ENCODE measurements at regions not wholly inside any gene's neighbourhood (a gene's known extent, or its start where the extent isn't known, plus 50 kb on each side); places are given as distances from the start of the nearest gene placed in this dataset.

DNA sequence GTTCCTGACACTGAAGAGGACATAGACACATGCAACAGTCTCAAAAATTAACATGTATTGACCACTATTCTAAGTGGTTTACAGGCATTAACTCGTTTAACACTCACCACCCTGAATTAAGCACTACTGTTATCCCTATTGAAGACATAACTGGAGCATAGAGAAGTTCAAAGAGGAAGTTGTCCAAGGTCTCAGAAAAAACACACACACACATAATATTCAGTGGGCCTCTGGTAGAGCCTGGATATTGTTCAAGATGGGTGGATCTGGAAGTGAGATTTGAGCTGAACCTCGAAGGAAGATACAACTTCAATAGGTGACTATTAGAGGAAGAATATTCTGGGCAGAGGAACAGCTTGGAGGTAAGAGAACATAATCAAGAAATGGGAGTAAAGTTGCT is 334.9 kb downstream of the HNRNPD start:
- TF ChIP-seq, protein P1, sequence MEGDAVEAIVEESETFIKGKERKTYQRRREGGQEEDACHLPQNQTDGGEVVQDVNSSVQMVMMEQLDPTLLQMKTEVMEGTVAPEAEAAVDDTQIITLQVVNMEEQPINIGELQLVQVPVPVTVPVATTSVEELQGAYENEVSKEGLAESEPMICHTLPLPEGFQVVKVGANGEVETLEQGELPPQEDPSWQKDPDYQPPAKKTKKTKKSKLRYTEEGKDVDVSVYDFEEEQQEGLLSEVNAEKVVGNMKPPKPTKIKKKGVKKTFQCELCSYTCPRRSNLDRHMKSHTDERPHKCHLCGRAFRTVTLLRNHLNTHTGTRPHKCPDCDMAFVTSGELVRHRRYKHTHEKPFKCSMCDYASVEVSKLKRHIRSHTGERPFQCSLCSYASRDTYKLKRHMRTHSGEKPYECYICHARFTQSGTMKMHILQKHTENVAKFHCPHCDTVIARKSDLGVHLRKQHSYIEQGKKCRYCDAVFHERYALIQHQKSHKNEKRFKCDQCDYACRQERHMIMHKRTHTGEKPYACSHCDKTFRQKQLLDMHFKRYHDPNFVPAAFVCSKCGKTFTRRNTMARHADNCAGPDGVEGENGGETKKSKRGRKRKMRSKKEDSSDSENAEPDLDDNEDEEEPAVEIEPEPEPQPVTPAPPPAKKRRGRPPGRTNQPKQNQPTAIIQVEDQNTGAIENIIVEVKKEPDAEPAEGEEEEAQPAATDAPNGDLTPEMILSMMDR (IDR thresholded peaks at IDR 0.05; ENCODE audit: insufficient read depth, low read depth, low read length, missing control alignments) = no peak

DNA sequence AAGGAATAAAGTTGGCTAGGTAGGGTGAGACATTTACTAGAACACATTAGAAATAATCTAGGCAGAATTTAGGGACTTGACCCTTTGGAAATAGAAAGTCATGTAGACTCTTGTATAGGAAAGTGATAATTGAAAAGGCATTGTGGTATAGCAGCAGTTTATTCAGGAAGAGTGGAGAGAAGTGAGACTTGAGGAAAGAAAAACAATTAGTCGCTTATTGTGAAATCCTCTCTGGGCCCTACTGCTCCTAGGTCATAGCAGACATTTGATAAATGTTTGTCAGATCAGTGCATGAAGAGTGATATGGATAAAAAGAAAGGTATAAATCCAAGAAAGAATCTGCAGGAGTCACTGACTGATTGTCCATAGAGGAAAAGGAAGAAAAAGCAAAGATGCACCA is 337.6 kb downstream of the HNRNPD start:
- TF ChIP-seq, protein P1 (IDR thresholded peaks at IDR 0.05; ENCODE audit: insufficient read depth, low read depth, low read length, missing control alignments) = no peak

More for the DNA sequence above, 334.9 kb downstream of the HNRNPD start:
- no peak for DNase-seq (ENCODE audit: low read depth)
- no peak overlapping the region for H3K4me3 ChIP-seq (ENCODE audit: low read length)

DNA sequence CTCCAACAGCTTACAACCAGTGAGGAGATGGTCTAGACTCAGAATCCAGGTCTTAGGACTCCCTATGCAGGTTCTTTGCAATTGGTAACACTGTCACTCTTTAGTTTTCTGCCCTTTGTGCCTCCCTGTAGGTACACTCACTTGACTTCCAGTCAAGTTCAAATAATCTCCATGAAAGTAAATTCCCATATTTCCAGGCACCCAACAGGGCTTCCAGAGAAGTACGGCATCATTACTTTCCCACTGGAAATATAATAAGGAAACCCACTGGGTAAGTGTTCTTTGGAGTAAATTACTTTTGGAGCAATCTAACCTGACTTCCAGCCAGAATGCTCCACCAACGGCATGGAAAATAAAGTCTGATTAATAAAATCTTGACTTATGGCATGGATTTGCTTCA is 338.9 kb downstream of the HNRNPD start:
- no peak overlapping the region for H3K4me3 ChIP-seq (ENCODE audit: low read length)
- DNase-seq (ENCODE audit: low read depth) = no peak
- TF ChIP-seq, protein P1 (IDR thresholded peaks at IDR 0.05; ENCODE audit: insufficient read depth, low read depth, low read length, missing control alignments) = no peak

More for the DNA sequence above, 337.6 kb downstream of the HNRNPD start:
- DNase-seq (ENCODE audit: low read depth) = peak; percentile 44
- H3K4me3 ChIP-seq (ENCODE audit: low read length) = no peak overlapping the region

DNA sequence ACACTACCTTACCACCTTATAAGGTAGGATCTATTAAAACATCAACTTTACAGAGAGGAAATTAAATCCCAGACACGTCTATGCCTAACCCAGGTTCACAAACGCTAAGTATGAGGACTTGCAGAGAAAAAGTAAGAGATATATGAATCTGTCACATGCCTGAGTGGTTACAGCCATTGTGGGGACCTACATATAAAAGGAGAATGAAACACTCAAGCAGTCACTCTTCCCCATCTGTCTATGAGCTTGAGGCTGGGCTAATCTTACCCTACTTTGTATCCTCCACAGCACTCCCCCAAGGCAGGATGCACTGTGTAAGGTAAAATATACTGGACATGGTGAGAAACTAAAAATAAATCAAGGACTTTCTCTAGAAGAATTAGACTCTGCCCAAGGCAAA is 339.9 kb downstream of the HNRNPD start:
- H3K4me3 ChIP-seq (ENCODE audit: low read length) = no peak overlapping the region
- DNase-seq (ENCODE audit: low read depth) = no peak
- TF ChIP-seq, protein P1 (IDR thresholded peaks at IDR 0.05; ENCODE audit: insufficient read depth, low read depth, low read length, missing control alignments) = no peak

DNA sequence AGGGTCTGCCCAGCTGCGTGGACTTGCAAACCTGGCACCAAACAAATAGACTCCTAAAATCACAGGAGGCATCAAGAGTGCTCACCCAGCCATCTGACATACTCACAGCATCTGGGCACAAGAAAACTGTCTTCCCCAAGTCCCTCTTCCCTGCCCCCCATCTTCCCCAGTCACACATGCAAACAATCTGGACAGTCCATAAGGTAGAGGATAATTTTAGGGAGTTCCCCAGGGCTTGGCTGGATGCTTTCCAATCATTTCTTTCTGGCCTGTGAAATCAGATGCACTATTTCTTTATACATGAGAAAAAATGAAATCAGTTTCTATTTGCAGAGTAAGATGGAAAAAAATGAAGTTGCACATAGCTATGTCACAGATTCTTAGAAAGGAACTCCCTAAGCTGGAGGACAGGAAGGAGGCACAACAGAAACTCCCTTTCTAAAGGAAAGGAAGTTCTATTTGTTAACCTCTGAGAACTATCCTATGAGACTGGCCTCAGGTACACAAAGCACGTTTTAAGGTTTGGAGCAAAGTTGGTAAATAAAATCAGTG is 342.3 kb downstream of the HNRNPD start:
- TF ChIP-seq, protein P1 (IDR thresholded peaks at IDR 0.05; ENCODE audit: insufficient read depth, low read depth, low read length, missing control alignments) = no peak
- H3K4me3 ChIP-seq (ENCODE audit: low read length) = no peak overlapping the region
- DNase-seq (ENCODE audit: low read depth) = no peak

DNA sequence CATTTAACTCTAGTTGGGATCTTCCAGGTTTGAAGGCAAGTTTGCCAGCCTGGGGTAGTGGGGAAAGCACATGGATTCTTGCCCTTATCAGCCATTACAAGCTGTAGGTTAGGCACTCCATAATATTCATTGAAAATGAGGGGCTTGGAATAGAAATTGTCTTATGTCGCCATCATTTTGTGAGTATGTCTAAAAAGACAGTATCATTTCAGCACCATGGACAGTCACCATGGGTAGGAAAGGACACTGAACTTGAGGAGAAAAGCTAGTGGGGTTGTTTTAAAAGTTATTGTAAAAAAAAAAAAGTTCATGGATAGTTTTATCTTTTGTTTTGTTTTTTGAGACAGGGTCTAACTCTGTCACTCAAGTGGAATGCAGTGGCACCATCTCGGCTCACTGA is 356.1 kb downstream of the HNRNPD start:
- peak; percentile 65 for DNase-seq (ENCODE audit: low read depth)
- H3K4me3 ChIP-seq (ENCODE audit: low read length) = no peak overlapping the region
- TF ChIP-seq, protein P1 (IDR thresholded peaks at IDR 0.05; ENCODE audit: insufficient read depth, low read depth, low read length, missing control alignments) = no peak

DNA sequence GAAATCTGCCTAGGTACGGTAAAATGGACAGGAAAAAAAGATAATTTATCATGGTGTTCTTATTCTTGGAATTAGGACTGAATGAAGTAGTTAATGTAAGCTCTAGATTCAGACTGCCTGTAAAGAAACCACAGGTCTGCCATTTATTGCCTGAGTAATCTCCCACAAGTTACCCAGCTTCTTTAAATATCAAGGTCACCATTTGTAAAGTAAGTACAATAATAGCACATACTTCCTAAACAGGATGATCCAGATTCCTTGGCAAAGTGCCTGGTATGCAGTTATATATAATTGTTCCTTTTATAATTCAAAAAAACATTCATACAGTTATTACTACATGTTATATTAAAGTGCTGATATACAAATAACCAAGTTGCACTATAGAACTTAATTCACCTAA is 368.6 kb downstream of the HNRNPD start:
- peak; percentile 68 for DNase-seq (ENCODE audit: low read depth)
- H3K4me3 ChIP-seq (ENCODE audit: low read length) = no peak overlapping the region
- TF ChIP-seq, protein P1 (IDR thresholded peaks at IDR 0.05; ENCODE audit: insufficient read depth, low read depth, low read length, missing control alignments) = no peak

Data from epithelial cell of esophagus (primary cell).